ENCODE measurements at regions not wholly inside any gene's neighbourhood (a gene's known extent, or its start where the extent isn't known, plus 50 kb on each side); places are given as distances from the start of the nearest gene placed in this dataset.
"Not testable (repeated sequence)": the region's sequence is repeated elsewhere in the genome, so short reads cannot be mapped to it uniquely, and the experiment has no call there.

GRCh38 chr10:123232879-123233278, 78.7 kb downstream of the BUB3 start:
- not testable (repeated sequence) for H2BK12ac ChIP-seq (ENCODE audit: low read length in 2 of 2); H3K4me1 ChIP-seq (ENCODE audit: control insufficient read depth, insufficient read depth, low read depth, low read length); H2AK5ac ChIP-seq (ENCODE audit: low read length, severe bottlenecking); H3K27me3 ChIP-seq (ENCODE audit: control insufficient read depth in 1 of 2, insufficient read depth in 1 of 2, low read length in 2 of 2); H3K14ac ChIP-seq (ENCODE audit: low read length in 2 of 2); H3K23ac ChIP-seq (ENCODE audit: low read length in 2 of 2); H3K79me1 ChIP-seq (replicated peaks; ENCODE audit: low read length, poor library complexity, severe bottlenecking); H3K4me2 ChIP-seq (ENCODE audit: low read length, poor library complexity, severe bottlenecking); H3K27ac ChIP-seq (ENCODE audit: low read length, poor library complexity, severe bottlenecking); H2BK120ac ChIP-seq (ENCODE audit: low read depth, low read length); H3K9ac ChIP-seq (ENCODE audit: low read length); H3K36me3 ChIP-seq (ENCODE audit: control insufficient read depth in 1 of 2, insufficient read depth in 2 of 2, low read depth in 1 of 2, low read length in 2 of 2); H4K91ac ChIP-seq (ENCODE audit: low read length); H4K8ac ChIP-seq (ENCODE audit: low read length); H3K18ac ChIP-seq (ENCODE audit: low read depth in 1 of 2, low read length in 2 of 2); H3K4me3 ChIP-seq (ENCODE audit: insufficient read depth in 1 of 2, low read depth in 1 of 2, low read length in 2 of 2); H2BK5ac ChIP-seq (ENCODE audit: low read depth, low read length, poor library complexity, severe bottlenecking); H3K4ac ChIP-seq (ENCODE audit: low read depth in 1 of 2, low read length in 2 of 2); DNase-seq; H2BK15ac ChIP-seq (ENCODE audit: low read depth, poor library complexity, severe bottlenecking); H2AFZ ChIP-seq (ENCODE audit: low read depth, low read length)
- peaks cover 24% of the 10 kb centered on the region for H3K9me3 ChIP-seq (ENCODE audit: control insufficient read depth, low read length)
- WGBS = no CpG with 5 or more reads among the region's 1 CpG

GRCh38 chr10:123235014-123235413, 80.8 kb downstream of the BUB3 start:
- not testable (repeated sequence) for H2BK5ac ChIP-seq (ENCODE audit: low read depth, low read length, poor library complexity, severe bottlenecking); DNase-seq; H3K4me3 ChIP-seq (ENCODE audit: insufficient read depth in 1 of 2, low read depth in 1 of 2, low read length in 2 of 2); H3K4me1 ChIP-seq (ENCODE audit: control insufficient read depth, insufficient read depth, low read depth, low read length); H3K36me3 ChIP-seq (ENCODE audit: control insufficient read depth in 1 of 2, insufficient read depth in 2 of 2, low read depth in 1 of 2, low read length in 2 of 2); H4K8ac ChIP-seq (ENCODE audit: low read length); H2BK12ac ChIP-seq (ENCODE audit: low read length in 2 of 2); H2BK120ac ChIP-seq (ENCODE audit: low read depth, low read length); H3K27ac ChIP-seq (ENCODE audit: low read length, poor library complexity, severe bottlenecking); H3K79me1 ChIP-seq (replicated peaks; ENCODE audit: low read length, poor library complexity, severe bottlenecking); H2AFZ ChIP-seq (ENCODE audit: low read depth, low read length); H3K4ac ChIP-seq (ENCODE audit: low read depth in 1 of 2, low read length in 2 of 2); H3K18ac ChIP-seq (ENCODE audit: low read depth in 1 of 2, low read length in 2 of 2); H3K27me3 ChIP-seq (ENCODE audit: control insufficient read depth in 1 of 2, insufficient read depth in 1 of 2, low read length in 2 of 2); H2AK5ac ChIP-seq (ENCODE audit: low read length, severe bottlenecking); H3K4me2 ChIP-seq (ENCODE audit: low read length, poor library complexity, severe bottlenecking); H3K23ac ChIP-seq (ENCODE audit: low read length in 2 of 2); H2BK15ac ChIP-seq (ENCODE audit: low read depth, poor library complexity, severe bottlenecking); H3K9ac ChIP-seq (ENCODE audit: low read length); H3K14ac ChIP-seq (ENCODE audit: low read length in 2 of 2); H4K91ac ChIP-seq (ENCODE audit: low read length)
- H3K9me3 ChIP-seq (ENCODE audit: control insufficient read depth, low read length) = peaks cover 24% of the 10 kb centered on the region
- WGBS = 100% methylated on average over 3 of the region's 4 CpGs

- no peak overlapping the region for H2BK12ac ChIP-seq (ENCODE audit: low read length in 2 of 2)
- WGBS = 97% methylated on average over 2 of the region's 2 CpGs
- no peak overlapping the region for H3K18ac ChIP-seq (ENCODE audit: low read depth in 1 of 2, low read length in 2 of 2)
- no peaks in the 10 kb centered on the region for H3K27me3 ChIP-seq (ENCODE audit: control insufficient read depth in 1 of 2, insufficient read depth in 1 of 2, low read length in 2 of 2)
- H3K79me1 ChIP-seq (replicated peaks; ENCODE audit: low read length, poor library complexity, severe bottlenecking) = no peaks in the 10 kb centered on the region
- no peak overlapping the region for H3K23ac ChIP-seq (ENCODE audit: low read length in 2 of 2)
- no peak overlapping the region for H3K4me3 ChIP-seq (ENCODE audit: insufficient read depth in 1 of 2, low read depth in 1 of 2, low read length in 2 of 2)
- DNase-seq = no peak
- no peaks in the 10 kb centered on the region for H3K4me1 ChIP-seq (ENCODE audit: control insufficient read depth, insufficient read depth, low read depth, low read length)
- no peak overlapping the region for H2BK5ac ChIP-seq (ENCODE audit: low read depth, low read length, poor library complexity, severe bottlenecking)
- no peak overlapping the region for H2AFZ ChIP-seq (ENCODE audit: low read depth, low read length)
- no peaks in the 10 kb centered on the region for H3K36me3 ChIP-seq (ENCODE audit: control insufficient read depth in 1 of 2, insufficient read depth in 2 of 2, low read depth in 1 of 2, low read length in 2 of 2)
- H3K14ac ChIP-seq (ENCODE audit: low read length in 2 of 2) = no peak overlapping the region
- no peak overlapping the region for H2AK5ac ChIP-seq (ENCODE audit: low read length, severe bottlenecking)
- no peak overlapping the region for H3K4me2 ChIP-seq (ENCODE audit: low read length, poor library complexity, severe bottlenecking)
- H3K27ac ChIP-seq (ENCODE audit: low read length, poor library complexity, severe bottlenecking) = no peak overlapping the region
- H4K8ac ChIP-seq (ENCODE audit: low read length) = no peak overlapping the region
- no peak overlapping the region for H3K4ac ChIP-seq (ENCODE audit: low read depth in 1 of 2, low read length in 2 of 2)
- H3K9ac ChIP-seq (ENCODE audit: low read length) = no peak overlapping the region
- H4K91ac ChIP-seq (ENCODE audit: low read length) = no peak overlapping the region
- no peak overlapping the region for H2BK15ac ChIP-seq (ENCODE audit: low read depth, poor library complexity, severe bottlenecking)
- no peak overlapping the region for H2BK120ac ChIP-seq (ENCODE audit: low read depth, low read length)
- H3K9me3 ChIP-seq (ENCODE audit: control insufficient read depth, low read length) = peaks cover 24% of the 10 kb centered on the region
Observed at GRCh38 chr10:123236126-123236525, 81.9 kb downstream of the BUB3 start.

- H3K23ac ChIP-seq (ENCODE audit: low read length in 2 of 2) = no peak overlapping the region
- H3K79me1 ChIP-seq (replicated peaks; ENCODE audit: low read length, poor library complexity, severe bottlenecking) = no peaks in the 10 kb centered on the region
- H2BK120ac ChIP-seq (ENCODE audit: low read depth, low read length) = no peak overlapping the region
- peaks cover 1% of the 10 kb centered on the region for H3K4me1 ChIP-seq (ENCODE audit: control insufficient read depth, insufficient read depth, low read depth, low read length)
- H3K4me2 ChIP-seq (ENCODE audit: low read length, poor library complexity, severe bottlenecking) = no peak overlapping the region
- no peak overlapping the region for H2BK15ac ChIP-seq (ENCODE audit: low read depth, poor library complexity, severe bottlenecking)
- H3K27ac ChIP-seq (ENCODE audit: low read length, poor library complexity, severe bottlenecking) = no peak overlapping the region
- no peak overlapping the region for H4K8ac ChIP-seq (ENCODE audit: low read length)
- 82% methylated on average over 3 of the region's 3 CpGs for WGBS
- no peaks in the 10 kb centered on the region for H3K36me3 ChIP-seq (ENCODE audit: control insufficient read depth in 1 of 2, insufficient read depth in 2 of 2, low read depth in 1 of 2, low read length in 2 of 2)
- no peak overlapping the region for H4K91ac ChIP-seq (ENCODE audit: low read length)
- no peak overlapping the region for H2BK5ac ChIP-seq (ENCODE audit: low read depth, low read length, poor library complexity, severe bottlenecking)
- no peaks in the 10 kb centered on the region for H3K27me3 ChIP-seq (ENCODE audit: control insufficient read depth in 1 of 2, insufficient read depth in 1 of 2, low read length in 2 of 2)
- H2AFZ ChIP-seq (ENCODE audit: low read depth, low read length) = no peak overlapping the region
- H3K4me3 ChIP-seq (ENCODE audit: insufficient read depth in 1 of 2, low read depth in 1 of 2, low read length in 2 of 2) = no peak overlapping the region
- peaks cover 12% of the 10 kb centered on the region for H3K9me3 ChIP-seq (ENCODE audit: control insufficient read depth, low read length)
- H3K18ac ChIP-seq (ENCODE audit: low read depth in 1 of 2, low read length in 2 of 2) = no peak overlapping the region
- no peak overlapping the region for H3K9ac ChIP-seq (ENCODE audit: low read length)
- no peak overlapping the region for H2BK12ac ChIP-seq (ENCODE audit: low read length in 2 of 2)
- H2AK5ac ChIP-seq (ENCODE audit: low read length, severe bottlenecking) = no peak overlapping the region
- H3K4ac ChIP-seq (ENCODE audit: low read depth in 1 of 2, low read length in 2 of 2) = no peak overlapping the region
- DNase-seq = no peak
- H3K14ac ChIP-seq (ENCODE audit: low read length in 2 of 2) = no peak overlapping the region
Observed at GRCh38 chr10:123240250-123240649, 86.0 kb downstream of the BUB3 start.

Data from mesenchymal stem cell (in vitro differentiated cells and primary cell).